ENCODE measurements at regions not wholly inside any gene's neighbourhood (a gene's known extent, or its start where the extent isn't known, plus 50 kb on each side); places are given as distances from the start of the nearest gene placed in this dataset.
A peak's percentile ranks its signal among the peaks of the same experiment; 100 is the strongest.
"Not testable (repeated sequence)": the region's sequence is repeated elsewhere in the genome, so short reads cannot be mapped to it uniquely, and the experiment has no call there.

DNA sequence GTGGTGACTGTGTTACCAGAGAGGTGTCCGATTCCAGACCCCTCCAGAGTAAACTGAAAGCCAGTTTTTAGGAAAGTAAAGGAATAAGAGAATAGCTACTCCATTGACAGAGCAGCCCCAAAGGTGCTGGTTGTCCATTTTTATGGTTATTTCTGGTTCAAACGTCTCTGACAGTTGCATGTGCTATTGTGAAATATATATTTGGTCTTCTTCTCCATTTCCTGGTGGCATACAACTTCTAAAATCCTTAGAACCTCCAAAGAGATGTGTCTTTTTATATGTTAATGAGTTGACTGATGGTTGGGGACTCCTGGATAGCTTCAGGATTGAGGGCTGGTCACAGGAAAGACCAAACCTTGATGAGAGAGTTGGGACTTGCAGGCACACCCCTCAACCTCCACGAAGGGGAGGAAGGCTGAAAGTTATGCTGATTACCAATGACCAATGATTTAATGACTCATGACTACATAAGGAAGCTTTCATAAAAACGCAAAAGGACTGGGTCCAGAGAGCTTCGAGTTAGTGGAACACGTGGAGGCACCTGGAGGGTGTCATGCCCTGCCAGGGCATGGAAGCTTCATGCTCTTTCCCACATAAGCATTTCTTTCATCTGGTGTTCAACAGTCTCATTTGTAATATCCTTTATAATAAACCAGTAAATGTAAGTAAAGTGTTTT is 100.7 kb downstream of the SLC16A1 start:
- peak; percentile 65 for DNase-seq (ENCODE audit: low read depth)

GRCh38 chr1:112854368-112854984 is 101.5 kb downstream of the SLC16A1 start:
- DNase-seq (ENCODE audit: low read depth), result not testable (repeated sequence)

GRCh38 chr1:112853915-112854314 is 102.1 kb downstream of the SLC16A1 start:
- DNase-seq (ENCODE audit: low read depth), result not testable (repeated sequence)

- DNase-seq (ENCODE audit: low read depth), result no peak
These were observed 103.1 kb downstream of the SLC16A1 start for GRCh38 chr1:112852934-112853333.

DNA sequence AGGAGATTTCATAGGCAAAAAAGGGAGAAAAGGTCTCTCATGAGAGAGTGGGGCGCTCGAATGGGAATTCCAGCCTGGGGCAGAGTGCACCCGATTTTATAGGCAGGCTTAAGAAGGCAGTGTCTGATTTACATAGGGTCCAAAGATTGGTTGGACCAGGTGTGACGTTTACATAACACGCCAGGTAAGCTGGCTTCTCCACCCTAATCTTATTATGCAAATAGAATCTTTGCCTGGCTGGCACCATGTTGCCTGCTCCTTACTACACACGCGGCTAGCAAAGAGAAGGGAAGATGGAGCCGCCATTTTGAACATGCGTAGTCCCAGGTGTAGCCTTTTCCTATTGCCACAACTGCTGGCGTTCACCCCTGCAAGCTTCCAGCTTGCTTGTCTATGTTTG is 103.7 kb downstream of the SLC16A1 start:
- no peak for DNase-seq (ENCODE audit: low read depth)

GRCh38 chr1:112850034-112850757 is 105.8 kb downstream of the SLC16A1 start:
- DNase-seq (ENCODE audit: low read depth), result peak; percentile 53

GRCh38 chr1:112849425-112850033 is 106.5 kb downstream of the SLC16A1 start:
- DNase-seq (ENCODE audit: low read depth), result peak; percentile 71

DNA sequence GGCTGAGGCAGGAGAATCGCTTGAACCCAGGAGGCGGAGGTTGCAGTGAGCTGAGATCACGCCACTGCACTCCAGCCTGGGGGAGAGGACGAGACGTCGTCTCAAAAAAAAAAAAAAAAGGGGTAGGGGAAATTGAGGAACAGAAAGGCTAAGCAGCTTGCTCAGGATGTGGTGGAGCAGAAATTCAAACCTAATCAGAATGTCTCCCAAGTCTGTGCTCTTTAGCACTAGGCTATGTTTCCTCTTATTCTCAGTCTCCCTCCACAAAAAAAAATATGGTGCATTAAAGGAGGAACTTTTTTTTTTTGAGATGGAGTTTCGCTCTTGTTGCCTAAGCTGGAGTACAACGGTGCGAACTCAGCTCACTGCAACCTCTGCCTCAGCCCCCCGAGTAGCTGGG is 114.2 kb downstream of the SLC16A1 start:
- no peak for DNase-seq (ENCODE audit: low read depth)

DNA sequence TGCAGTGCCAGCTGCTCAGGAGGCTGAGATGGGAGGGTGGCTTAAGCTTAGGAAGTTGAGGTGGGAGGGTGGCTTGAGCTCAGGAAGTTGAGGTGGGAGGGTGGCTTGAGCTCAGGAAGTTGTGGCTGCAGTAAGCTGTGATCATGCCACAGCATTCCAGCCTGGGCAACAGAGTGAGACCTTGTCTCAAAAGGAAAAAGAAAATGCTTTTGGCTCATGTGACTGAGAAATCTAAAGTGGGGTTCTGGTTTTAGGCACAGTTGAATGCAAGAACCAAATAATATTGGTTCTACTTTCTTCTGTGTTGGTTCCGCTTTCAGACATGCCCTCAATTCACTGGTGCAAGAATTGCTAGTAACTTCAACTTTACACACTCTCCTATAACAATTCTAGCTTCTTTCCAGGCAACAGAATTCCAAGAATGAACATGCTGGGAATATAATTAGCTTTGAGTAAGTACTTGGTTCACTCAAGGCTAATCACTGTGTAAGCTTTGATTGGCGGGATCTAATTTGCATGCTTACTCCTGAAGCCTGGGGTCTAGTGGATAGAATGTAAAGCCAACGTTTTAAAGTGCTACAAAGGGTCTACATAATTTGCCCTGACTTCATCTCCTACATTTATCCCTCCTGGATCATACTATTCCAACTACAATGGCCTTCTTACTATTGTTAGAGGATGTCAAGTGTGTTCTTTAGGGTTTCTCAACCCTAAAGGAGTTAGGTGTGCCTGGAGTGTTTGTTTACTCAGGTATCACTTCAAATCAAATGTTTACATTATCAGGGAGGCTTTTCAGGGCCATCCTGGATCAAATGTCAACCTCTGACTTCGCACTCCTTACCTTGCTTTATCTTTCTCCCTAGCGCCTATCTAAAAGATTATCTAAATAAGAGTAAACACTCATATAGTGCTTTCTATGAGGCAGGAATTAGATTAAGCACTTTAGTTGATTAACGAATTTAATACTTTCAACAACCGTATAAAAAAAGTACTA is 115.1 kb downstream of the SLC16A1 start:
- peak; percentile 48 for DNase-seq (ENCODE audit: low read depth)

- DNase-seq (ENCODE audit: low read depth), result no peak
These were observed 119.4 kb downstream of the SLC16A1 start for GRCh38 chr1:112836642-112837041.

DNA sequence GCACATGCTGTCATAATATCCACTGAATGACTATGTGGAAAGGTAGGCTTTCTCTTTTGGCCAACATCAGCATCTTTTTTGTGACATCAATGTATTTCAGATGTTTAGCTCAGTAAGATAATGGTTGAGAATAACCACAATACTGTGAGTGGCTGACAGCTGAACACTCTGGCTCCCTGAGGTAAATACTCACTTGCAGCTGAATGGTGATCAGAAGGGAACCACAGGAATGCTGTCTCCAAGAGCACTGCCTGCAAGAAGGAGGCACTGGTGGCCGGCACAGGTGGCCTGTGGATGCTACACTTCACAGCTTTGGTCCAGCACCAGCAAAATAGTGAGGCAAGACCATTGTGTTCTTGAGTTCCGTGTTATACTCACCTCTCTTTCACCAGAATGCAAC is 118.7 kb upstream of the PPM1J start:
- no peak for DNase-seq (ENCODE audit: low read depth)

- DNase-seq (ENCODE audit: low read depth), result not testable (repeated sequence)
These were observed 117.1 kb upstream of the PPM1J start for GRCh38 chr1:112832259-112832658.

GRCh38 chr1:112829691-112830090 is 114.6 kb upstream of the PPM1J start:
- not testable (repeated sequence) for DNase-seq (ENCODE audit: low read depth)

- no peak for DNase-seq (ENCODE audit: low read depth)
These were observed 113.6 kb upstream of the PPM1J start for GRCh38 chr1:112828716-112829115.

DNA sequence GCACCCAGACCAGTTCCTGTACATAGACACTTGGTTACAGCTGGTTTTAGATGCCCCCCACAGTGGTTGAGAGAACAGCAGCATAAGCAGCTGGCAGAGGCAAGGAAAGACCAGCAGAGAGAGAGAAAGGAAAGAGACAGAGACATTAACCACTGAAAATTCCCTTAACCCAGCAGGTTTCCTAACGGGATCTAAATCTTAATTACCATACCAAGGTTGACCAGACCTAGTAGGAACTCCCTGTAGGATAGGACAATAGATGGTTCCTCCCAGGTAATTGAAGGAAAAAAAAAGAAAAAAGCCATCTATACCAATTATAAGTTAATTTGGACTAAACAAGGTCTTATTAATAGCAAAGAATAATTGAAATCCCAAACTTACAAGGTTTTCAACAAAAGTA is 112.3 kb upstream of the PPM1J start:
- DNase-seq (ENCODE audit: low read depth), result not testable (repeated sequence)

DNA sequence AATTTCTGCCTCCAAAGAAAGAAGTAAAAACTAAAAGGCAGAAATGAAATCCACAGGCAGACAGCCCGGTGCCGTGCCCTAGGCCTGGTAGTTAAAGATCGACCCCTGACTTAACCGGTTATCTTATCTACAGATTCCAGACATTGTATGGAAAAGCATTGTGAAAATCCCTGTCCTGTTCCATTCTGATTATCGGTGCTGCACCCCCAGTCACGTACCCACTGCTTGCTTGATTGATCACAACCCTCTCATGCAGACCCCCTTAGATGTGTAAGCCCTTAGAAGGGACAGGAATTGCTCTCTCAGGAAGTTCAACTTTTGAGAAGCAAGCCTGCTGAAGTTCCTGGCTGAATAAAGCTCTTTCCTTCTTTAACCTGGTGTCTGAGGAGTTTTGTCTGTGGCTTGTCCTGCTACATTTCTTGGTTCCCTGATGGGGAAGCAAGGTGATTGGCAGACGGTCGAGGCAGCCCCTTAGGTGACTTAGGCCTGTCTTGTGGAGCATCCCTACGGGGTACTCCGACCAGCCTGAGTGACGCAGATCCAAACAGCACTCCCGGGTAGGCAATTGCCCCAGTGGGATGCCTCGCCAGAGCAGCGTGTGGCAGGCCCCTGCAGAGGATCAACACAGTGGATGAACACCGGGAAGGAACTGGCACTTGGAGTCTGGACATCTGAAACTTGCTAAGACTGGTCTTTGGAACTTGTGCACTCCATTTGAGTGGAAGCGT is 111.2 kb upstream of the PPM1J start:
- no peak for DNase-seq (ENCODE audit: low read depth)

DNA sequence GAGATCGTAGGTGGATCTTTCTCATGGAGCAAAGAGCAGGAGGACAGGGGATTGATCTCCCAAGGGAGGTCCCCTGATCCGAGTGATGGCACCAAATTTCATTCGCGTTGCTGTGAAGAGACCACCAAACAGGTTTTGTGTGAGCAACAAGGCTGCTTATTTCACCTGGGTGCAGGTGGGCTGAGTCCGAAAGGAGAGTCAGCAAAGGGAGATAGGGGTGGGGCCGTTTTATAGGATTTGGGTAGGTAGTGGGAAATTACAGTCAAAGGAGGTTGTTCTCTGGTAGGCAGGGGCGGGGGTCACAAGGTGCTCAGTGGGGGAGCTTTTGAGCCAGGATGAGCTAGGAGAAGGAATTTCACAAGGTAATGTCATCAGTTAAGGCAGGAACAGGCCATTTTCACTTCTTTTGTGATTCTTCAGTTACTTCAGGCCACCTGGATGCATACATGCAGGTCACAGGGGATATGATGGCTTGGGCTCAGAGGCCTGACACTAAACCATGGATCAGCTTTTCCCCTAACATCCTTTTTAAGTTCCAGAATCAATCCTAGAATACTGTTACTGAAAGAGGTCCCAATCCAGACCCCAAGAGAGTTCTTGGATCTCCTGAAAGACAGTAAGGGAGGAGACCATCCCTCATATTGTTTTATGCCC is 110.6 kb upstream of the PPM1J start:
- not testable (repeated sequence) for DNase-seq (ENCODE audit: low read depth)

GRCh38 chr1:112825075-112825474 is 109.9 kb upstream of the PPM1J start:
- not testable (repeated sequence) for DNase-seq (ENCODE audit: low read depth)

GRCh38 chr1:112821307-112822063 is 106.4 kb upstream of the PPM1J start:
- not testable (repeated sequence) for DNase-seq (ENCODE audit: low read depth)
